ENCODE measurements at regions not wholly inside any gene's neighbourhood (a gene's known extent, or its start where the extent isn't known, plus 50 kb on each side); places are given as distances from the start of the nearest gene placed in this dataset.

DNA sequence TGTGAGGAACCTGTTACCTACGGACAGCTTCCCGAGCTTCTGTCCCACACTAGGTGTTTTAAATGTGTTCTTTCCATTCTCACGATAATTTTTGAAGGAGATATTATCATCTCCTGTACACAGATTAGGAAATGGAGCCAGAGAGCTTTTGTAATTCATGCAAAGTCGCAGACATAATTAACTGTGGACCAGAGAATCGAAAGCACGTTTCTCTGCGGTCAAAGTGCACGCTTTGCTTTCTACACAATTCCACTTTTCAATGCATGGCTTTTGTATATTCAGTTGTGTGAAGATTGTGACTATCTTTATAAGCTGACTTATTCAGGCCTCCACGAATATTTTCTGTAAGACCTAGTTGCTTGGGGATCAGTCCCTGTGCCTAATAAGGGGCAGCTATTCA is 81.7 kb upstream of the SLC10A2 start:
- TF ChIP-seq EZH2 (IDR thresholded peaks at IDR 0.05; ENCODE audit: borderline replicate concordance): no peak
- TF ChIP-seq, protein P1, sequence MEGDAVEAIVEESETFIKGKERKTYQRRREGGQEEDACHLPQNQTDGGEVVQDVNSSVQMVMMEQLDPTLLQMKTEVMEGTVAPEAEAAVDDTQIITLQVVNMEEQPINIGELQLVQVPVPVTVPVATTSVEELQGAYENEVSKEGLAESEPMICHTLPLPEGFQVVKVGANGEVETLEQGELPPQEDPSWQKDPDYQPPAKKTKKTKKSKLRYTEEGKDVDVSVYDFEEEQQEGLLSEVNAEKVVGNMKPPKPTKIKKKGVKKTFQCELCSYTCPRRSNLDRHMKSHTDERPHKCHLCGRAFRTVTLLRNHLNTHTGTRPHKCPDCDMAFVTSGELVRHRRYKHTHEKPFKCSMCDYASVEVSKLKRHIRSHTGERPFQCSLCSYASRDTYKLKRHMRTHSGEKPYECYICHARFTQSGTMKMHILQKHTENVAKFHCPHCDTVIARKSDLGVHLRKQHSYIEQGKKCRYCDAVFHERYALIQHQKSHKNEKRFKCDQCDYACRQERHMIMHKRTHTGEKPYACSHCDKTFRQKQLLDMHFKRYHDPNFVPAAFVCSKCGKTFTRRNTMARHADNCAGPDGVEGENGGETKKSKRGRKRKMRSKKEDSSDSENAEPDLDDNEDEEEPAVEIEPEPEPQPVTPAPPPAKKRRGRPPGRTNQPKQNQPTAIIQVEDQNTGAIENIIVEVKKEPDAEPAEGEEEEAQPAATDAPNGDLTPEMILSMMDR (IDR thresholded peaks at IDR 0.05; ENCODE audit: poor library complexity): no peak
- no peak for TF ChIP-seq EZH2phosphoT487 (IDR thresholded peaks at IDR 0.05; ENCODE audit: low read depth, severe bottlenecking, unreplicated experiment)

Data from hepatocyte (in vitro differentiated cells).